Endothelial cell (in vitro differentiated cells): ENCODE measurements at regions not wholly inside any gene's neighbourhood (a gene's known extent, or its start where the extent isn't known, plus 50 kb on each side); places are given as distances from the start of the nearest gene placed in this dataset.

Experiments
- DNase-seq: peaks from one replicate; pipeline ENCODE4 v3.0.0; 2021; ENCODE audit warnings: low spot score
- H3K27ac Mint-ChIP-seq: one replicate; pipeline ENCODE4 v1.8.0; 2021; ENCODE audit warnings: mixed read lengths, inconsistent platforms; ENCODE audit not compliant: unreplicated experiment
- H3K27me3 Mint-ChIP-seq: one replicate; pipeline ENCODE4 v1.8.0; 2021; ENCODE audit warnings: mild to moderate bottlenecking, moderate library complexity, mixed read lengths, inconsistent platforms; ENCODE audit not compliant: unreplicated experiment
- H3K36me3 Mint-ChIP-seq: one replicate; pipeline ENCODE4 v1.8.0; 2021; ENCODE audit warnings: mild to moderate bottlenecking, low read depth, mixed read lengths, inconsistent platforms; ENCODE audit not compliant: unreplicated experiment
- H3K4me1 Mint-ChIP-seq: one replicate; pipeline ENCODE4 v1.8.0; 2021; ENCODE audit warnings: mild to moderate bottlenecking, mixed read lengths, inconsistent platforms; ENCODE audit not compliant: unreplicated experiment
- H3K4me3 Mint-ChIP-seq: one replicate; pipeline ENCODE4 v1.8.0; 2021; ENCODE audit warnings: mild to moderate bottlenecking, mixed read lengths, inconsistent platforms; ENCODE audit not compliant: unreplicated experiment
- H3K9me3 Mint-ChIP-seq: one replicate; pipeline ENCODE4 v1.8.0; 2021; ENCODE audit warnings: mixed read lengths, inconsistent platforms; ENCODE audit not compliant: unreplicated experiment
- TF ChIP-seq, protein P1 (sequence below): fragments of 200-600 bp; sonication (generic); IDR thresholded peaks from one replicate; pipeline ENCODE4 v1.5.0; 2021; ENCODE audit warnings: antibody characterized with exemption; ENCODE audit not compliant: unreplicated experiment

DNA sequence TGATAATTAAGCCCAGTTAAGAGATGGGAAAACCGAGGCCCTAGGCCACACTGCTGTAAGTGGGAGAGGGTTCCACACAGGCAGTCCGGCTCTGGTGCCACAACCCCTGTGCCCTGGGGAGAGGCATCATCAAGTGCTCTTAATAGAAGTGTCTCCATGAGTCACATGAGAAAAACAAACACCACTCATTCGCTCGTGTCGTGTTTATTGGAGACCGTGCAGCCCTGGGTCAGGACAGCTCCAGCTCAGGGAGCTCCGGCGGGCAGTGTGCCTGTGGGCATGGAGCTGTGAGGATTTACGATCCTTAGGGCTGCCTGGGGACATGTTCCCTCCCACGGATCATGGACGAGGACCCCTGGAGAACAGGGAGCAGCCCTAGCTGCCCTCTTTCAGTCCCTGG, 658.5 kb downstream of the AJAP1 start:
- peaks cover 2% of the 10 kb centered on the region for H3K27me3 Mint-ChIP-seq
- H3K9me3 Mint-ChIP-seq, result no peaks in the 10 kb centered on the region
- H3K4me3 Mint-ChIP-seq, result no peak overlapping the region
- no peaks in the 10 kb centered on the region for H3K36me3 Mint-ChIP-seq
- H3K27ac Mint-ChIP-seq, result no peak overlapping the region
- TF ChIP-seq, protein P1, sequence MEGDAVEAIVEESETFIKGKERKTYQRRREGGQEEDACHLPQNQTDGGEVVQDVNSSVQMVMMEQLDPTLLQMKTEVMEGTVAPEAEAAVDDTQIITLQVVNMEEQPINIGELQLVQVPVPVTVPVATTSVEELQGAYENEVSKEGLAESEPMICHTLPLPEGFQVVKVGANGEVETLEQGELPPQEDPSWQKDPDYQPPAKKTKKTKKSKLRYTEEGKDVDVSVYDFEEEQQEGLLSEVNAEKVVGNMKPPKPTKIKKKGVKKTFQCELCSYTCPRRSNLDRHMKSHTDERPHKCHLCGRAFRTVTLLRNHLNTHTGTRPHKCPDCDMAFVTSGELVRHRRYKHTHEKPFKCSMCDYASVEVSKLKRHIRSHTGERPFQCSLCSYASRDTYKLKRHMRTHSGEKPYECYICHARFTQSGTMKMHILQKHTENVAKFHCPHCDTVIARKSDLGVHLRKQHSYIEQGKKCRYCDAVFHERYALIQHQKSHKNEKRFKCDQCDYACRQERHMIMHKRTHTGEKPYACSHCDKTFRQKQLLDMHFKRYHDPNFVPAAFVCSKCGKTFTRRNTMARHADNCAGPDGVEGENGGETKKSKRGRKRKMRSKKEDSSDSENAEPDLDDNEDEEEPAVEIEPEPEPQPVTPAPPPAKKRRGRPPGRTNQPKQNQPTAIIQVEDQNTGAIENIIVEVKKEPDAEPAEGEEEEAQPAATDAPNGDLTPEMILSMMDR, result no peak
- DNase-seq, result no peak
- no peaks in the 10 kb centered on the region for H3K4me1 Mint-ChIP-seq

DNA sequence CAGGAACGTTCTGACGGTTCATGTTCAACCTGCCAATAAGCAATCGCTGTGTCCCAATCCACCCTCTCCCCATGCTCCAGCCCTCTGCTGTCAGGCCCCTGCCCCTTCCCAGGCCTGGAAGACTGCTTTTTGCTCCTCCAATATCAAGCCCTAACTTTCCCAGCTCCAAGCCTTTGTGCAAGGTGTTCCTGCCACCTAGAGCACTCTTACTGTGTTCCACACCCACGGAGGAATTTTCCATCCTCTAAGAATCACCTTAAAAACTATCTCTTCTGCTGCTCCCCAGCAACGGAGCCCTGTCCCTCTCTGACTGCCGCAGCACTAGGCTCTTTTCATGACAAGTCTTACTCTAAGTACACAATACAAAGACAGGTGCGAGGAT, 657.9 kb downstream of the AJAP1 start:
- DNase-seq, result no peak
- H3K4me3 Mint-ChIP-seq, result no peak overlapping the region

DNA sequence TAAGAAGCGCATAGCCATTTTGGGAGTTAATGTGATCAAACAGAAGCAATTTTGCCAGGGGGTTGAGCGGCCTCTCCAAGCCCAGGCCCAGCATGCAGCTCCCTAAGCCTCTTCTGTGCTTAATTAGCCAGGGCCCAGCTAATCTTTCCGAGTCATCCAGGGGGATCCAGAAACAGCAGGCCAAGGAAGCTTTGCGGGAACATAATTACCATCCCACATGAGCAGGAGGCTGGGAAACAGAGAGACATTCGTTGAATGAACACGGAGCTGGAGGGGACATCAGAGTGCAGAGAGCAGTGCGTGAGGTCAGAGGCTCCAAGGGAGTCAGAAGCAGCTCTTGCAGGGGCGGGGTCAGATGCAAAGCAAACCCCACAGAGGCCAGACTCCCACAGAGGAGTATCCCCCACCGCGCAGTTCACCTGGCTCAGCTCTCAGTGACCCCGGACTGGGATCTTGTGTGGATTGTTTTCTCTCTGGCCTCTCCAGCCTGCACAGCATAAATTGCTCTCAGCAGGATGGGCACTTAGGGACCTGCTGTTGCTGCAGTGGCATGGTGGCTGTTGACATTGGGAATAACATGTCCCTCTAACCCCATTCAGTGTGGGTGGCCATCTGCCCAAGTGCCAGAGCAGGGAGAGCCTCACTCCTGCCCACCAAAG, 657.4 kb downstream of the AJAP1 start:
- TF ChIP-seq, protein P1, result no peak
- no peaks in the 10 kb centered on the region for H3K4me1 Mint-ChIP-seq
- DNase-seq, result no peak
- H3K27ac Mint-ChIP-seq, result no peak overlapping the region
- H3K9me3 Mint-ChIP-seq, result no peaks in the 10 kb centered on the region
- peaks cover 2% of the 10 kb centered on the region for H3K27me3 Mint-ChIP-seq
- no peak overlapping the region for H3K4me3 Mint-ChIP-seq
- no peaks in the 10 kb centered on the region for H3K36me3 Mint-ChIP-seq

More for the DNA sequence above, 657.9 kb downstream of the AJAP1 start:
- Mint-ChIP-seq H3K9me3 (no peaks in the 10 kb centered on the region), H3K36me3 (no peaks in the 10 kb centered on the region), H3K27me3 (peaks cover 2% of the 10 kb centered on the region), H3K4me1 (no peaks in the 10 kb centered on the region), H3K27ac (no peak overlapping the region)
- TF ChIP-seq, protein P1, result no peak

DNA sequence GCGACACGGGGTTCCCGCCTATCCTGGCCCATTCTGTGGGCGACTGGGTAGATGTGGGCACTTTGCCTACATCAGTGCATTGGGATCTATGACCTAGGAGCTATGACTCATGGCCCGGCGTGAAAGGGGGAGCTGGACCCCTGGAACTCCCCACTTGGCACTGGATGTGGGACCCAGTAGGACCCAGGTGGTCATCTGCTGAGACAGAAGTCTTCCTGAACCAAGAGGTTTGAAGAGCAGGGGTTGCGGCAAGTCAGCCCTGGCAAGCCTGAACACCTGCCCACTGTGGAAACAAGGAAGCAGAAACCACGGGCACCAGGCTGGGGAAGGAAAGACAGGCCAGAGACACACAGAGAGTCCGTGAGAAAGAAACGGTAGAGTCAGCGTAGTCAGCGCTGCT, 656.7 kb downstream of the AJAP1 start:
- peaks cover 2% of the 10 kb centered on the region for H3K27me3 Mint-ChIP-seq
- H3K4me1 Mint-ChIP-seq, result no peaks in the 10 kb centered on the region
- no peak overlapping the region for H3K27ac Mint-ChIP-seq
- DNase-seq, result no peak
- no peaks in the 10 kb centered on the region for H3K9me3 Mint-ChIP-seq
- no peak overlapping the region for H3K4me3 Mint-ChIP-seq
- no peaks in the 10 kb centered on the region for H3K36me3 Mint-ChIP-seq
- TF ChIP-seq, protein P1, result no peak

DNA sequence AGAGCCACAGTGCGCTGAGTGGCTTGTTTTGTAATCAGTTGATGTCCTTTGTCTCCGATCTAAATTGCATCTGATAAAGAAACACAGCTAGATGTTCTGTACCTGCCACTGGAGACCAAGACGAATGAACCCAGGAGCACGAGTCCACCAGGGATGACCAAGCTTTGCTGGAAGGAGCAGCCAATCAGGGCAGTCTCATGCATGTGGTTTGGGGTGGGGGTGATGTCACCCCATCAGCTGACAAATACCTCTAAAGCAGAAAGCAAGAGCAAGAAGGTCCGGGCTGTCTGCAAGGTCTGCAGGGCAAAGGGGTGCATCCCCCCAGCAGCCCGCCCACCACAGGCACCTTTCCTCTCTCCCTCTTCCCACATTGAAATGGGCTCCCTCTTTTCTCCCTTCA, 653.8 kb downstream of the AJAP1 start:
- TF ChIP-seq, protein P1, result no peak
- no peak overlapping the region for H3K4me3 Mint-ChIP-seq
- H3K9me3 Mint-ChIP-seq, result no peaks in the 10 kb centered on the region
- no peak for DNase-seq
- H3K4me1 Mint-ChIP-seq, result no peaks in the 10 kb centered on the region
- peaks cover 2% of the 10 kb centered on the region for H3K27me3 Mint-ChIP-seq
- H3K27ac Mint-ChIP-seq, result no peak overlapping the region
- H3K36me3 Mint-ChIP-seq, result no peaks in the 10 kb centered on the region
